K562 (cell line): ENCODE measurements at regions not wholly inside any gene's neighbourhood (a gene's known extent, or its start where the extent isn't known, plus 50 kb on each side); places are given as distances from the start of the nearest gene placed in this dataset.

Source experiments
- E2F4 ChIP-seq: sonication (generic); formaldehyde crosslinking; IDR thresholded peaks from 2 replicates; pipeline ENCODE4 v1.8.0; 2022; ENCODE audit warnings: mild to moderate bottlenecking, low read depth, missing genetic modification reagents
- ELF4 ChIP-seq: fragments of 450-650 bp; formaldehyde crosslinking; IDR thresholded peaks from 2 replicates; pipeline ENCODE4 v1.4.0; 2022; ENCODE audit warnings: missing genetic modification characterization
- HDAC3 ChIP-seq: fragments of 450-650 bp; IDR thresholded peaks from 2 replicates; pipeline ENCODE4 v1.6.1; 2018; ENCODE audit warnings: borderline replicate concordance, mild to moderate bottlenecking, moderate library complexity; ENCODE audit not compliant: partially characterized antibody
- HDGF ChIP-seq: fragments of 450-650 bp; IDR thresholded peaks from 2 replicates; pipeline ENCODE4 v1.6.1; 2016
- HNRNPK ChIP-seq: fragments of 200-400 bp; formaldehyde crosslinking; IDR thresholded peaks from one replicate; pipeline ENCODE4 v1.6.1; 2018; ENCODE audit warnings: mild to moderate bottlenecking, low read depth, low read length; ENCODE audit not compliant: poor library complexity, severe bottlenecking
- MECOM ChIP-seq: fragments of 250-450 bp; sonication (Bioruptor Pico); IDR thresholded peaks from 2 replicates; pipeline ENCODE4 v1.8.0; 2022; ENCODE audit warnings: inconsistent platforms
- POLR2A ChIP-seq: fragments of 450-650 bp; conservative IDR thresholded peaks from 2 replicates; pipeline ENCODE4 v1.6.1; 2016
- PTBP1 ChIP-seq: fragments of 200-400 bp; formaldehyde crosslinking; IDR thresholded peaks from 2 replicates; pipeline ENCODE4 v1.6.1; 2017; ENCODE audit warnings: low read depth, low read length
- RFX5 ChIP-seq: IDR thresholded peaks from 2 replicates; pipeline ENCODE4 v1.6.1; 2011; ENCODE audit warnings: low read depth, mild to moderate bottlenecking, improper control_type of control experiment, low read length
- RHOXF2B ChIP-seq: fragments of 250-450 bp; sonication (Bioruptor Pico); conservative IDR thresholded peaks from 2 replicates; pipeline ENCODE4 v1.5.1; 2021
- SETDB1 ChIP-seq: IDR thresholded peaks from one replicate; pipeline ENCODE4 v1.6.1; 2012; ENCODE audit warnings: low read length, control low read depth, inconsistent platforms
- SOX6 ChIP-seq: fragments of 450-650 bp; IDR thresholded peaks from 2 replicates; pipeline ENCODE4 v1.6.1; 2014; ENCODE audit warnings: mild to moderate bottlenecking
- STAT5B ChIP-seq: fragments of 250-450 bp; sonication (Bioruptor Pico); IDR thresholded peaks from 2 replicates; pipeline ENCODE4 v1.8.0; 2021; ENCODE audit warnings: mild to moderate bottlenecking, inconsistent platforms
- TCFL5 ChIP-seq: fragments of 250-450 bp; sonication (Bioruptor Pico); conservative IDR thresholded peaks from 2 replicates; pipeline ENCODE4 v1.6.1; 2021; ENCODE audit warnings: mild to moderate bottlenecking, moderate library complexity, matching md5 sums
- TFAM ChIP-seq: fragments of 250-450 bp; sonication (Bioruptor Pico); conservative IDR thresholded peaks from 2 replicates; pipeline ENCODE4 v1.5.0; 2021; ENCODE audit warnings: mild to moderate bottlenecking, moderate library complexity
- ZEB2 ChIP-seq: fragments of 450-650 bp; IDR thresholded peaks from 2 replicates; pipeline ENCODE4 v1.6.1; 2016
- ZNF121 ChIP-seq: sonication (generic); formaldehyde crosslinking; conservative IDR thresholded peaks from 2 replicates; pipeline ENCODE4 v1.8.0; 2022; ENCODE audit warnings: missing genetic modification reagents
- ZNF212 ChIP-seq: fragments of 450-650 bp; formaldehyde crosslinking; IDR thresholded peaks from 2 replicates; pipeline ENCODE4 v1.4.0; 2020; ENCODE audit warnings: mild to moderate bottlenecking
- ZNF217 ChIP-seq: sonication (generic); formaldehyde crosslinking; IDR thresholded peaks from 2 replicates; pipeline ENCODE4 v1.8.0; 2022; ENCODE audit warnings: mild to moderate bottlenecking, missing genetic modification reagents
- ZNF324 ChIP-seq: fragments of 250-450 bp; sonication (Bioruptor Pico); IDR thresholded peaks from 2 replicates; pipeline ENCODE4 v1.4.0; 2020; ENCODE audit warnings: mild to moderate bottlenecking
- TF ChIP-seq, protein P1 (sequence below), 2 experiments: fragments of 450-650 bp in 1 of 2; sonication (generic) in 1 of 2; formaldehyde crosslinking in 1 of 2; IDR thresholded peaks; 2 replicates each; pipeline versions ENCODE4 v1.7.1 to v1.9.0; 2016 to 2022; ENCODE audit warnings: inconsistent platforms in 1 of 2, mild to moderate bottlenecking in 1 of 2, missing genetic modification reagents in 1 of 2

DNA sequence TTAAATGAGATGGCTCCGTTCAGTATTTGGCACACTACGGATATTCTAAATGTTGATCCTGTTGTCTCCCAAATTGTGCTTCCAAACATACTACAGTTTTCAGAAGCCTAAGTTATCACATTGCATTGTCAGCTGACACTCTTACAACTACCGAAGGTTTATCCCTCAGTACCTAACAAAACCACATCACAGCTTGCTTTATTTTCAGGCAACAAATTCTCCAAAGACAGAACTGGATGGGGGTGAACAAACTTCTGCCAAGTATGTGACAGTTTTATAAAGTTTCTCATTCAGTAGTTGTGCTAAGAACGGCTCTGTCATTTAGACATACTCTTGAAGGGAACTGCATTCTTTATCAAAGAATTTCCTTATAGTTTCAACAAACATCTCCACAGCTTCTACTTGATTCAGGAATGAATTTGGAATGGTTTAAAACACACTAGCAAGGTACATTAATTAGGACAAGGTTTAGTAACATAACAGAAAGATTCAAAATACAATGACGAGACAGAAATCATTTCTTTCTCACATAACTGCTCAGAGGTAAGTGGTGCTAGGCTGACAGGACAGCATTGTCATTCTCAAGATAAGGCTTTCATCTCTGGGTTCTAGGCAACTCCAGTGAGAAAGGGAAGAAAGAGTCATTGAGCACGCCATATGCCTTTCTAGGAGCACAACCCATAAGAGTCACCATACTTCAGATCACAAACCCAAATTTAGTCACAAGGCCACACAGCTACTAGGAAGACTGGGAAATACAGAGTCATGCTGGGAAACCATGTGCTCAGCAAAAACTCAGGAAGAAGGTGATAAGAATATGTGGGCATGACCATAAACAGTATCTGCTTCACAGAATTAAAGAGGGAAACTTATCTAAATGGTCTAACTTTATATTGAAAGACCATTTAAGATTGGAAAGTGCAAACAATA is 100.7 kb downstream of the DUSP6 start (continued):
- TF ChIP-seq, protein P1, sequence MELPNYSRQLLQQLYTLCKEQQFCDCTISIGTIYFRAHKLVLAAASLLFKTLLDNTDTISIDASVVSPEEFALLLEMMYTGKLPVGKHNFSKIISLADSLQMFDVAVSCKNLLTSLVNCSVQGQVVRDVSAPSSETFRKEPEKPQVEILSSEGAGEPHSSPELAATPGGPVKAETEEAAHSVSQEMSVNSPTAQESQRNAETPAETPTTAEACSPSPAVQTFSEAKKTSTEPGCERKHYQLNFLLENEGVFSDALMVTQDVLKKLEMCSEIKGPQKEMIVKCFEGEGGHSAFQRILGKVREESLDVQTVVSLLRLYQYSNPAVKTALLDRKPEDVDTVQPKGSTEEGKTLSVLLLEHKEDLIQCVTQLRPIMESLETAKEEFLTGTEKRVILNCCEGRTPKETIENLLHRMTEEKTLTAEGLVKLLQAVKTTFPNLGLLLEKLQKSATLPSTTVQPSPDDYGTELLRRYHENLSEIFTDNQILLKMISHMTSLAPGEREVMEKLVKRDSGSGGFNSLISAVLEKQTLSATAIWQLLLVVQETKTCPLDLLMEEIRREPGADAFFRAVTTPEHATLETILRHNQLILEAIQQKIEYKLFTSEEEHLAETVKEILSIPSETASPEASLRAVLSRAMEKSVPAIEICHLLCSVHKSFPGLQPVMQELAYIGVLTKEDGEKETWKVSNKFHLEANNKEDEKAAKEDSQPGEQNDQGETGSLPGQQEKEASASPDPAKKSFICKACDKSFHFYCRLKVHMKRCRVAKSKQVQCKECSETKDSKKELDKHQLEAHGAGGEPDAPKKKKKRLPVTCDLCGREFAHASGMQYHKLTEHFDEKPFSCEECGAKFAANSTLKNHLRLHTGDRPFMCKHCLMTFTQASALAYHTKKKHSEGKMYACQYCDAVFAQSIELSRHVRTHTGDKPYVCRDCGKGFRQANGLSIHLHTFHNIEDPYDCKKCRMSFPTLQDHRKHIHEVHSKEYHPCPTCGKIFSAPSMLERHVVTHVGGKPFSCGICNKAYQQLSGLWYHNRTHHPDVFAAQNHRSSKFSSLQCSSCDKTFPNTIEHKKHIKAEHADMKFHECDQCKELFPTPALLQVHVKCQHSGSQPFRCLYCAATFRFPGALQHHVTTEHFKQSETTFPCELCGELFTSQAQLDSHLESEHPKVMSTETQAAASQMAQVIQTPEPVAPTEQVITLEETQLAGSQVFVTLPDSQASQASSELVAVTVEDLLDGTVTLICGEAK (IDR thresholded peaks at IDR 0.05): no peak
- TF ChIP-seq, protein P1 (CRISPR knock-in tag; IDR thresholded peaks at IDR 0.05): no peak
- TF ChIP-seq TFAM (CRISPR knock-in tag) (no peak), ZNF217 (CRISPR knock-in tag) (no peak), SOX6 (no peak), ZNF212 (CRISPR knock-in tag) (no peak), POLR2A (no peak), RHOXF2B (CRISPR knock-in tag) (no peak), HDAC3 (no peak), PTBP1 (no peak), ZNF121 (CRISPR knock-in tag) (no peak), TCFL5 (CRISPR knock-in tag) (0 out of 2 replicates have a peak, but pooled peaks have one; percentile 10), SETDB1 (no peak), HDGF (no peak), ZNF324 (CRISPR knock-in tag) (no peak), STAT5B (CRISPR knock-in tag) (no peak), ELF4 (CRISPR knock-in tag) (peak; percentile 70; the same call in 1 of the 2 replicates), HNRNPK (no peak), MECOM (CRISPR knock-in tag) (no peak), RFX5 (no peak), ZEB2 (no peak), E2F4 (CRISPR knock-in tag) (no peak)
